ENCODE measurements at regions not wholly inside any gene's neighbourhood (a gene's known extent, or its start where the extent isn't known, plus 50 kb on each side); places are given as distances from the start of the nearest gene placed in this dataset.

- DNase-seq (ENCODE audit: low spot score), result no peak
- no peak for FAIRE-seq
These were observed 117.2 kb downstream of the GADD45G start for GRCh38 chr9:89721971-89722530.

DNA sequence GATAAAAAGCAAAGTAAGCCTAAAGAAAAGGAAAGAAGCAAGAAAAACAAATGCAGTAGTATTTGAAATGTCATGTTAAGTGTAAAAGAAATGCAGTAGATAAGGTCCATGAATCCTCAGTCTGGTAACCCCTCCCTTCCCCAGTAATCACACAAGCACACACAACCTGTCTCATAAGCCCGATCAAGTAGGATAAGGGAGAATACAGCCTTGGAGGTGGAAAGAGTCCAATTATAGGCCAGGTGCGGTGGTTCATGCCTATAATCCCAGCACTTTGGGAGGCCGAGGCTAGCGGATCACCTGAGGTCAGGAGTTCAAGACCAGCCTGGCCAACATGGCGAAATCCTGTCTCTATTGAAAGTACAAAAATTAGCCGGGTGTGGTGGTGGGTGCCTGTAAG lies 117.9 kb downstream of the GADD45G start:
- no peak for FAIRE-seq
- no peak for DNase-seq (ENCODE audit: low spot score)

DNA sequence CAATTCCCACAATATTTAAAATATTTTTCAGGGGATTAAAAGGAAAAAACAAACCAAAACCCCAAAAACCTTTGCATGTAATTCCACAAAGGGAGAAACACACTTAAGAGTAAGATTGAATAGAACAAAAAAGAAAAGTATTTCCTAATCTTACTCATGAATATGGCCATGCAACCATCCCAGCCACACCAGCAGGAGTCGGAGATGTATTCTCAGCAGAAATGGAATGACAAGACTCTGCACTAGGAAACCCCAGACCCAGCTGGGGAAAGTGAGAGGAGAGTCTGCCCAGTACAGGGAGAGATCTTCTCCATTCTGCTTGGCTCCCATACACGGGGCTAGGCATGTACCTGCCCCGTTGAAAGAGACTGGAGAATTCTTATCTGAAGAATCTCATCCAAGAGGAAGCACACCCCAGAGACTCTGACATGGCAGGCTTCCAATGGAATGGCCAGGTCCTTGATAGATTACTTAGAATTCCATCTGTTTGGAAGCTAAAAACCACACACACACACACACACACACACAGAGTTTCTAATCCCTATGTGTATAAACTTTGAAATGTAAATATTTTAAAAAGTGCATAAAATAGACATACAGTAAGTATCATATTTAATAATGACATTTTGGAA lies 118.8 kb downstream of the GADD45G start:
- DNase-seq (ENCODE audit: low spot score) (no peak), FAIRE-seq (no peak)

GRCh38 chr9:89724659-89725058 lies 119.8 kb downstream of the GADD45G start:
- DNase-seq (ENCODE audit: low spot score), result no peak
- FAIRE-seq, result no peak

GRCh38 chr9:89725271-89725670 lies 120.5 kb downstream of the GADD45G start:
- no peak for FAIRE-seq

GRCh38 chr9:89729954-89730530 lies 125.2 kb downstream of the GADD45G start:
- FAIRE-seq (no peak), DNase-seq (ENCODE audit: low spot score) (no peak)

More at GRCh38 chr9:89725271-89725670, 120.5 kb downstream of the GADD45G start:
- DNase-seq (ENCODE audit: low spot score), result no peak

GRCh38 chr9:89730715-89731114 lies 125.9 kb downstream of the GADD45G start:
- no peak for FAIRE-seq
- DNase-seq (ENCODE audit: low spot score), result no peak

GRCh38 chr9:89731262-89732182 lies 126.7 kb downstream of the GADD45G start:
- no peak for FAIRE-seq
- DNase-seq (ENCODE audit: low spot score), result no peak

DNA sequence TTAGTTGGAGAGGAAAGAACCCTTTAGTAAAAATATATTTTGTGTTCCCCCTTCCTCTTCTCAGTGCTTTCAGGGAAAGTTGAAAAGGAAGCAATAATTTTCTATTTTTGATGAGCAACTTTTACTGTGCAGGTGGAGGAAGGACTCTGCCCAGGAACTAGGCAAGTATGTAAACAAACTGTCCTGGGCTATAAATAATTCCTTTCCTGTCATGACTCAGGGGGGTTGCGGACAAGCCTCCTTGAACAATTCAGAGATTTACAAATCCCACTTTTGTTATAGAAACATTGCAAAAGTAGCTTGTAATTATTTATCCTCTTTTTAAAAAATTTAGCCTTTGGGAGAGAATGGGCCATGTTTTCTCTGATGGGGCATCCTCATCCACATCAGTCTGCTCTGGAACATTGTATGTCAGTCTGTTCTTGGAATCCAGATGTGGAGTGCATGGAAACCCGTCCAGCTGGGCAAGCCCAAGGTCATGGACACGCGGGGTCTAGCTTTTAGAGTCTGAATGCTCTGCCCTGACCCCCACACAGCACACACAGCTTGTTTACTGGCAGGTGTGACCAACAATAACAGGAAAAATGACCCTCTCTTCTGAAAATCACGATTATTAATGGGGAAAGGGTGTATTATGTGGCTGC lies 127.6 kb downstream of the GADD45G start:
- FAIRE-seq (no peak), DNase-seq (ENCODE audit: low spot score) (no peak)

GRCh38 chr9:89732939-89733324 lies 128.1 kb downstream of the GADD45G start:
- DNase-seq (ENCODE audit: low spot score) (no peak), FAIRE-seq (no peak)

- DNase-seq (ENCODE audit: low spot score), result no peak
- FAIRE-seq, result no peak
These were observed 129.8 kb downstream of the GADD45G start for GRCh38 chr9:89734600-89735041.

GRCh38 chr9:89738137-89738932 lies 133.5 kb downstream of the GADD45G start:
- DNase-seq (ENCODE audit: low spot score) (no peak), FAIRE-seq (no peak)

GRCh38 chr9:89739511-89739910 lies 134.7 kb downstream of the GADD45G start:
- no peak for FAIRE-seq
- no peak for DNase-seq (ENCODE audit: low spot score)

DNA sequence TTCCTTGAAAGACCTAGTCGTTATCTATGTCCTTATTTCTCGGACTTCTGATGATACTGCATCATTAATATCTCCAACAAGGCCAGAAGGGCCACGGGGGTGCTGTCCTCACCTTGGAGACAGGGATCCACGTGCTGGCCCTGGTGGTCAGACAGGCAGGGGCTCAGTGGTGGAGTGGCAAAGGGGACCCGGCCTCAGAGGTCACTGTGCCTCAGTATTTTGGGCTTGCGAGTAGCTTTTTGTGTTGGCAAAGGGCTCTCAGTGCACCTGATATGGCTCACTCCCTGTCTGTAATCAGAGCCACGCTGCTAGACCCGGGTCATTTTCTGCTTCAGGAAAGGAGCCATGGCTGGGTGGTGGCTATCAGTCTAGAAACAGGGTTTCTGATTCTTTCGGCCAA lies 135.1 kb downstream of the GADD45G start:
- DNase-seq (ENCODE audit: low spot score) (no peak), FAIRE-seq (no peak)

DNA sequence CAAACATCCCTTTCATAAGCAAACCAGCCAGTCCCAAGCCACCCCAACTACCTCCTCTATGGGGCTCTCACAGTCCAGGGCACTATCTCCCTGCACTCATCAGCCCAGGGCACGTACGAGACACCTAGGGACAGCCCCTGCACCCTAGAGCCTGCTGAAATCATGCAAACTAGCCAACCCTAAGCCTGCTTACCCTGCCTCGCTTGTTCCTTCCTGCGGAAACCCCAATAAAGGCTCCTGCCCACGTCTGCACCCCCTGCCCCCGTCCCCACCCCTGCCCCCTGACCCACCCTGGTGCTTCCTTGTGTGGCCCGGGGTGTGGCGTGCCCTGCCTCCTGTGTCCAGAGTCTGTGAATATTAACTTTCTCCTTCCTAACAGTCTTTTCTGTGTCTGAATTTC lies 135.9 kb downstream of the GADD45G start:
- no peak for FAIRE-seq
- no peak for DNase-seq (ENCODE audit: low spot score)

GRCh38 chr9:89742660-89743059 lies 137.8 kb downstream of the GADD45G start:
- DNase-seq (ENCODE audit: low spot score) (no peak), FAIRE-seq (no peak)

DNA sequence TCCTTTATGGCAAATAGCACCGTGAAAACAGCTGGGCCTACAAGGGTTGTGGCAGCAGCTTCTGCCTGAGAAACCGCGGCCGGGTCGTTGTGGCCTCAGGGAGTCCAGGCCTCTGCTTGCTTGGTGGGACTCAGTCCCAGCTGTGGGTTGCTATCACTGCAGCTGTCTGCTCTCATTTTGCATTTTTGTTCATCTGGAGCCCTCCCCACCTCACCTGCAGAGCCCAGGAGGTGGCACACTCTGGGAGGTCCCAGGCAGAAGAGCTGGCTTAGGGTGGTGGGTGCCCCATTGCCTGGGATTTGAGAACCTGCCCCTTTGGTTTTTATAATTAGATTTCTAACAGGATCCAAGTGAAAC lies 138.4 kb downstream of the GADD45G start:
- DNase-seq (ENCODE audit: low spot score), result no peak
- no peak for FAIRE-seq

- no peak for FAIRE-seq
- no peak for DNase-seq (ENCODE audit: low spot score)
These were observed 138.9 kb downstream of the GADD45G start for GRCh38 chr9:89743573-89744254.

GRCh38 chr9:89744255-89744648 lies 139.4 kb downstream of the GADD45G start:
- no peak for FAIRE-seq
- DNase-seq (ENCODE audit: low spot score), result no peak

GRCh38 chr9:89744730-89745129 lies 139.9 kb downstream of the GADD45G start:
- DNase-seq (ENCODE audit: low spot score) (no peak), FAIRE-seq (no peak)

All from RCC 7860 (cell line).